K562 (cell line): ENCODE measurements at regions not wholly inside any gene's neighbourhood (a gene's known extent, or its start where the extent isn't known, plus 50 kb on each side); places are given as distances from the start of the nearest gene placed in this dataset.

Experiments used
- ATAC-seq: fragments of 200-7000 bp; cut with Tn5 transposase; 3 replicates; pipeline ENCODE4 v1.9.1; 2020; ENCODE audit warnings: moderate library complexity
- BruUV-seq: library from RNA; stranded (reverse); fragments of 400-500 nt; replicated peaks from 2 replicates; lab custom pipeline; 2021; lab: Mats Ljungman, UMichigan
- CTCF ChIA-PET: fragments of 300-600 bp; formaldehyde crosslinking; extraction: SDS; loops from one replicate; lab custom pipeline; 2021; ENCODE audit warnings: low intra/inter-chr PET ratio; lab: Yijun Ruan, JAX
- POLR2A ChIA-PET: fragments of 300-600, 350-650 bp; sonication (Branson Sonifier 250); formaldehyde crosslinking; extraction: SDS; loops from one replicate; lab custom pipeline; 2021; ENCODE audit warnings: antibody characterized with exemption, inconsistent platforms; lab: Yijun Ruan, JAX
- DNase-seq, 4 experiments: peaks; one replicate each; pipeline versions ENCODE4 v3.0.0 to v3.0.0-alpha.2; 2011 to 2018; ENCODE audit warnings: low spot score in 3 of 4, mixed read lengths in 3 of 4; ENCODE audit errors: extremely low read depth in 1 of 4
- FAIRE-seq: peaks from 2 replicates; lab custom pipeline; 2011; peaks lifted over from hg19 to GRCh38; lab: Jason Lieb, UNC
- H2AFZ ChIP-seq: 2 replicates; pipeline ENCODE4 v1.6.0; 2011; ENCODE audit warnings: low read depth, low read length, control low read depth, inconsistent platforms
- H3K27ac ChIP-seq: fragments of 200-600 bp; 3 replicates; pipeline ENCODE4 v1.8.0; 2011; ENCODE audit warnings: low read depth, mild to moderate bottlenecking, control low read depth, inconsistent platforms, low read length, moderate library complexity, mixed read lengths; ENCODE audit errors: extremely low read depth
- H3K27me3 ChIP-seq, 2 experiments: fragments of 300-600 bp in 1 of 2; 2 replicates in 1 of 2; 3 replicates in 1 of 2; pipeline versions ENCODE4 v1.6.0 to v1.8.0; 2011; ENCODE audit warnings: inconsistent platforms in 2 of 2, low read length in 2 of 2, mild to moderate bottlenecking in 1 of 2, mixed read lengths in 1 of 2, moderate library complexity in 1 of 2; ENCODE audit not compliant: control insufficient read depth in 2 of 2, insufficient read depth in 2 of 2
- H3K36me3 ChIP-seq: fragments of 300-600 bp; 3 replicates; pipeline ENCODE4 v1.8.0; 2011; ENCODE audit warnings: mild to moderate bottlenecking, low read length, inconsistent platforms; ENCODE audit not compliant: control insufficient read depth, insufficient read depth
- H3K4me1 ChIP-seq, 2 experiments: fragments of 200-600 bp in 1 of 2; replicated peaks in 1 of 2; 2 replicates in 1 of 2; 3 replicates in 1 of 2; pipeline versions ENCODE4 v1.5.1 to v1.8.0; 2011; ENCODE audit warnings: inconsistent platforms in 2 of 2, low read length in 2 of 2, mild to moderate bottlenecking in 1 of 2, mixed read lengths in 1 of 2, moderate library complexity in 1 of 2; ENCODE audit not compliant: control insufficient read depth in 2 of 2, insufficient read depth in 2 of 2
- H3K4me2 ChIP-seq: 2 replicates; pipeline ENCODE4 v1.6.1; 2011; ENCODE audit warnings: low read length, control low read depth, inconsistent platforms, mixed read lengths; ENCODE audit not compliant: insufficient read depth
- H3K4me3 ChIP-seq: fragments of 200-600 bp; sonication (generic), shearing (Covaris generic); 2 replicates; pipeline ENCODE4 v1.5.1; 2016; ENCODE audit warnings: control low read depth, inconsistent platforms
- H3K79me2 ChIP-seq: fragments of 200-600 bp; 3 replicates; pipeline ENCODE4 v1.8.0; 2011; ENCODE audit warnings: low read length, inconsistent platforms; ENCODE audit not compliant: control insufficient read depth, insufficient read depth
- H3K9ac ChIP-seq, 2 experiments: 2 replicates each; pipeline versions ENCODE4 v1.6.0 to v1.6.1; 2011; ENCODE audit warnings: low read depth in 2 of 2, low read length in 2 of 2, control low read depth in 1 of 2, inconsistent platforms in 1 of 2, mild to moderate bottlenecking in 1 of 2, mixed read lengths in 1 of 2; ENCODE audit not compliant: insufficient read depth in 1 of 2
- H3K9me1 ChIP-seq: one replicate; pipeline ENCODE4 v1.6.0; 2011; ENCODE audit warnings: inconsistent platforms, mild to moderate bottlenecking, low read length, moderate library complexity; ENCODE audit not compliant: control insufficient read depth, insufficient read depth
- H3K9me3 ChIP-seq: replicated peaks from 2 replicates; pipeline ENCODE4 v1.5.1; 2011; ENCODE audit warnings: low read depth, low read length, inconsistent platforms; ENCODE audit not compliant: control insufficient read depth, insufficient read depth
- H4K20me1 ChIP-seq: replicated peaks from 2 replicates; pipeline ENCODE4 v1.6.1; 2011; ENCODE audit warnings: low read length, inconsistent platforms, mixed read lengths; ENCODE audit not compliant: control insufficient read depth, insufficient read depth
- ARID2 ChIP-seq: fragments of 450-650 bp; IDR thresholded peaks from 2 replicates; pipeline ENCODE4 v1.6.1; 2017; ENCODE audit warnings: antibody characterized with exemption, mild to moderate bottlenecking
- GTF2F1 ChIP-seq: IDR thresholded peaks from 2 replicates; pipeline ENCODE4 v1.6.1; 2011; ENCODE audit warnings: low read depth, low read length, improper control_type of control experiment
- IRF1 ChIP-seq: sonication (generic); formaldehyde crosslinking; IDR thresholded peaks from 2 replicates; pipeline ENCODE4 v1.8.0; 2022; ENCODE audit warnings: missing genetic modification reagents, mild to moderate bottlenecking, borderline replicate concordance
- NEUROD1 ChIP-seq: fragments of 150-350 bp; IDR thresholded peaks from 2 replicates; pipeline ENCODE4 v1.6.1; 2014; ENCODE audit warnings: borderline replicate concordance, low read length, low read depth; ENCODE audit not compliant: partially characterized antibody
- NONO ChIP-seq, 2 experiments: fragments of 200-400 bp in 1 of 2; fragments of 450-650 bp in 1 of 2; formaldehyde crosslinking in 1 of 2; IDR thresholded peaks; 2 replicates each; pipeline ENCODE4 v1.6.1; 2017; ENCODE audit warnings: low read depth in 2 of 2, mild to moderate bottlenecking in 2 of 2, moderate library complexity in 2 of 2, low read length in 1 of 2
- PHB ChIP-seq: fragments of 250-450 bp; sonication (Bioruptor Pico); IDR thresholded peaks from 2 replicates; pipeline ENCODE4 v1.5.0; 2021
- RBBP5 ChIP-seq: fragments of 200-600 bp; sonication (generic); IDR thresholded peaks from 2 replicates; pipeline ENCODE4 v1.6.1; 2012; ENCODE audit warnings: borderline replicate concordance, mild to moderate bottlenecking, low read length, control low read depth, inconsistent platforms; ENCODE audit not compliant: insufficient read depth, poor library complexity, severe bottlenecking
- SIN3B ChIP-seq: fragments of 450-650 bp; IDR thresholded peaks from 2 replicates; pipeline ENCODE4 v1.6.1; 2017; ENCODE audit warnings: low read depth, mild to moderate bottlenecking, moderate library complexity
- SPI1 ChIP-seq: IDR thresholded peaks from 2 replicates; pipeline ENCODE4 v1.6.1; 2011; ENCODE audit warnings: low read depth, low read length, control low read depth, borderline replicate concordance
- ZNF785 ChIP-seq: fragments of 250-450 bp; sonication (Bioruptor Pico); IDR thresholded peaks from 2 replicates; pipeline ENCODE4 v1.4.0; 2020; ENCODE audit warnings: mild to moderate bottlenecking
- WGBS: fragments of 100-300 bp; shearing (Covaris generic); methylation state at CpG from one replicate; pipeline ENCODE4 v1.1.6; 2016; ENCODE audit warnings: low coverage, mixed read lengths; ENCODE audit not compliant: insufficient coverage; ENCODE audit errors: missing lambda C conversion rate; 5-methylcytosine and 5-hydroxymethylcytosine counted together
- in situ Hi-C: fragments of 300-500 bp; cut with MboI; formaldehyde crosslinking; loops from 4 replicates; pipeline ENCODE4 v1.15.0; 2018; ENCODE audit warnings: inconsistent platforms, mixed read lengths
- intact Hi-C: fragments of 100-400 bp; cut with micrococcal nuclease; formaldehyde crosslinking; loops from 2 replicates; pipeline ENCODE4 v1.14.2; 2022
- TF ChIP-seq, protein P1 (sequence below): fragments of 250-450 bp; sonication (Bioruptor Pico); IDR thresholded peaks from 2 replicates; pipeline ENCODE4 v1.5.0; 2021

- Histone ChIP-seq H3K9me1 (no peaks in the 10 kb centered on the region), H3K27me3 (no peaks in the 10 kb centered on the region), H3K27ac (no peak overlapping the region), H3K36me3 (peaks cover 2% of the 10 kb centered on the region; the same call in 2 of the 3 replicates), H3K4me3 (no peak overlapping the region), H3K9ac (no peak overlapping the region), H3K9me3 (no peaks in the 10 kb centered on the region), H3K4me1 (peaks cover under 1 to 21% of the 10 kb centered on the region in 2 experiments; a peak in 4 of 5 replicates), H3K4me2 (no peak overlapping the region), H4K20me1 (no peaks in the 10 kb centered on the region), H3K79me2 (no peaks in the 10 kb centered on the region)
- 81% methylated on average over 6 of the region's 6 CpGs for WGBS
- BruUV-seq = no TSS peak
- FAIRE-seq (no peak), DNase-seq (no peak)
- POLR2A ChIA-PET = no interaction called here
- in situ Hi-C loops = no loop called here
- intact Hi-C loops = no loop called here
- TF ChIP-seq PHB (no peak), IRF1 (no peak), ZNF785 (CRISPR knock-in tag) (no peak), ARID2 (no peak), NONO (IDR thresholded peaks at IDR 0.05; ENCODE audit: low read depth in 2 of 2, low read length in 1 of 2) (no peak), NEUROD1 (no peak), RBBP5 (no peak), SIN3B (no peak), GTF2F1 (no peak), SPI1 (no peak)
- TF ChIP-seq, protein P1, sequence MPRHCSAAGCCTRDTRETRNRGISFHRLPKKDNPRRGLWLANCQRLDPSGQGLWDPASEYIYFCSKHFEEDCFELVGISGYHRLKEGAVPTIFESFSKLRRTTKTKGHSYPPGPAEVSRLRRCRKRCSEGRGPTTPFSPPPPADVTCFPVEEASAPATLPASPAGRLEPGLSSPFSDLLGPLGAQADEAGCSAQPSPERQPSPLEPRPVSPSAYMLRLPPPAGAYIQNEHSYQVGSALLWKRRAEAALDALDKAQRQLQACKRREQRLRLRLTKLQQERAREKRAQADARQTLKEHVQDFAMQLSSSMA (CRISPR knock-in tag) = no peak
- TF ChIP-seq, all 486 proteins: peak for 0
- CTCF ChIA-PET = no interaction called here
- no peak for ATAC-seq
- H2AFZ ChIP-seq = no peak overlapping the region
These were observed 164.6 kb upstream of the KCTD7 start for GRCh38 chr7:66464059-66464458.
